Activated CD8-positive, alpha-beta memory T cell treated with anti-CD3 and anti-CD28 coated beads, Interleukin-2, amount 10 ng/mL, durations not matched to agents 7 days and 5 days (primary cell): ENCODE measurements at regions not wholly inside any gene's neighbourhood (a gene's known extent, or its start where the extent isn't known, plus 50 kb on each side); places are given as distances from the start of the nearest gene placed in this dataset.

Source experiments
- ATAC-seq: fragments of 150-1000 bp; cut with Tn5 transposase; one replicate; pipeline ENCODE4 v1.10.0; 2021; ENCODE audit warnings: moderate library complexity
- CTCF ChIA-PET: fragments of 350-600 bp; sonication (Branson Sonifier 250); formaldehyde crosslinking; loops from one replicate; lab custom pipeline; 2021; ENCODE audit warnings: antibody characterized with exemption; lab: Charles Lee
- DNase-seq: peaks from one replicate; pipeline ENCODE4 v3.0.0-alpha.2; 2020
- H3K27ac Mint-ChIP-seq: one replicate; pipeline ENCODE4 v1.8.0; 2021; ENCODE audit warnings: mild to moderate bottlenecking, mixed read lengths
- H3K27me3 Mint-ChIP-seq: one replicate; pipeline ENCODE4 v1.8.0; 2021; ENCODE audit warnings: mixed read lengths
- H3K36me3 Mint-ChIP-seq: one replicate; pipeline ENCODE4 v1.8.0; 2021; ENCODE audit warnings: mild to moderate bottlenecking, mixed read lengths
- H3K4me1 Mint-ChIP-seq: one replicate; pipeline ENCODE4 v1.8.0; 2021; ENCODE audit warnings: mixed read lengths
- H3K4me3 Mint-ChIP-seq: one replicate; pipeline ENCODE4 v1.8.0; 2021; ENCODE audit warnings: mild to moderate bottlenecking, moderate library complexity, mixed read lengths
- H3K9me3 Mint-ChIP-seq: one replicate; pipeline ENCODE4 v1.8.0; 2022; ENCODE audit warnings: low read depth, mixed read lengths

- peaks cover 11% of the 10 kb centered on the region for H3K4me1 Mint-ChIP-seq
- H3K27ac Mint-ChIP-seq: no peak overlapping the region
- peaks cover 48% of the 10 kb centered on the region for H3K27me3 Mint-ChIP-seq
- CTCF ChIA-PET: interaction anchor here (1.0 kb wide), 1 partner anchor 14 kb away, joined by 3 read pairs; no protein-coding TSS in a partner anchor
- ATAC-seq (no peak), DNase-seq (no peak)
- H3K9me3 Mint-ChIP-seq: no peaks in the 10 kb centered on the region
- H3K4me3 Mint-ChIP-seq: no peak overlapping the region
- H3K36me3 Mint-ChIP-seq: no peaks in the 10 kb centered on the region
These were observed 74.7 kb upstream of the IFNE start for GRCh38 chr9:21556581-21557427.

GRCh38 chr9:21557428-21557768, 75.3 kb upstream of the IFNE start:
- Mint-ChIP-seq H3K27ac (no peak overlapping the region), H3K36me3 (no peaks in the 10 kb centered on the region), H3K4me1 (peaks cover 9% of the 10 kb centered on the region), H3K9me3 (no peaks in the 10 kb centered on the region), H3K4me3 (no peak overlapping the region), H3K27me3 (peaks cover 47% of the 10 kb centered on the region)
- DNase-seq (no peak), ATAC-seq (no peak)
- CTCF ChIA-PET: interaction anchor here (1.0 kb wide), 1 partner anchor 13 kb away, joined by 3 read pairs; no protein-coding TSS in a partner anchor

- ATAC-seq: no peak
- H3K36me3 Mint-ChIP-seq: no peaks in the 10 kb centered on the region
- H3K9me3 Mint-ChIP-seq: no peaks in the 10 kb centered on the region
- no peak for DNase-seq
- H3K27ac Mint-ChIP-seq: no peak overlapping the region
- CTCF ChIA-PET: interaction anchor here (1.4 to 1.6 kb wide), 2 partner anchors 8 to 32 kb away, joined by 4 to 6 read pairs; no protein-coding TSS in a partner anchor
- peaks cover 9% of the 10 kb centered on the region for H3K4me1 Mint-ChIP-seq
- peaks cover 51% of the 10 kb centered on the region for H3K27me3 Mint-ChIP-seq
- H3K4me3 Mint-ChIP-seq: no peak overlapping the region
These were observed 76.0 kb upstream of the IFNE start for GRCh38 chr9:21558079-21558478.

- Mint-ChIP-seq H3K27me3 (peaks cover 56% of the 10 kb centered on the region), H3K4me1 (peaks cover 9% of the 10 kb centered on the region), H3K27ac (no peak overlapping the region)
These were observed 76.7 kb upstream of the IFNE start for GRCh38 chr9:21558615-21559401.

GRCh38 chr9:21559402-21560280, 77.5 kb upstream of the IFNE start:
- peak; percentile 91 for ATAC-seq
- CTCF ChIA-PET: interaction anchor here (0.6 to 1.9 kb wide), 15 partner anchors 9 to 406 kb away, joined by 3 to 8 read pairs (median 4); no protein-coding TSS in a partner anchor
- H3K27ac Mint-ChIP-seq: no peak overlapping the region
- peaks cover 9% of the 10 kb centered on the region for H3K4me1 Mint-ChIP-seq
- H3K9me3 Mint-ChIP-seq: no peaks in the 10 kb centered on the region
- H3K4me3 Mint-ChIP-seq: peak overlapping the region; percentile 81
- peak; percentile 60 for DNase-seq
- peaks cover 61% of the 10 kb centered on the region for H3K27me3 Mint-ChIP-seq
- H3K36me3 Mint-ChIP-seq: no peaks in the 10 kb centered on the region

More at GRCh38 chr9:21558615-21559401, 76.7 kb upstream of the IFNE start:
- no peaks in the 10 kb centered on the region for H3K36me3 Mint-ChIP-seq
- DNase-seq (no peak), ATAC-seq (peak; percentile 37)
- H3K9me3 Mint-ChIP-seq: no peaks in the 10 kb centered on the region
- CTCF ChIA-PET: interaction anchor here (0.6 to 1.9 kb wide), 15 partner anchors 8 to 405 kb away, joined by 3 to 8 read pairs (median 4); no protein-coding TSS in a partner anchor
- H3K4me3 Mint-ChIP-seq: peak overlapping the region; percentile 81

- H3K27ac Mint-ChIP-seq: no peak overlapping the region
- H3K36me3 Mint-ChIP-seq: no peaks in the 10 kb centered on the region
- no peaks in the 10 kb centered on the region for H3K9me3 Mint-ChIP-seq
- ATAC-seq (no peak), DNase-seq (no peak)
- CTCF ChIA-PET: interaction anchor here (1.1 to 1.9 kb wide), 4 partner anchors 10 to 225 kb away, joined by 3 to 7 read pairs (median 4); no protein-coding TSS in a partner anchor
- peaks cover 58% of the 10 kb centered on the region for H3K27me3 Mint-ChIP-seq
- H3K4me3 Mint-ChIP-seq: peak overlapping the region; percentile 81
- H3K4me1 Mint-ChIP-seq: peaks cover 9% of the 10 kb centered on the region
These were observed 78.2 kb upstream of the IFNE start for GRCh38 chr9:21560281-21560745.

- Mint-ChIP-seq H3K4me1 (peaks cover 9% of the 10 kb centered on the region), H3K36me3 (no peaks in the 10 kb centered on the region), H3K27me3 (peaks cover 60% of the 10 kb centered on the region), H3K27ac (no peak overlapping the region), H3K9me3 (no peaks in the 10 kb centered on the region), H3K4me3 (no peak overlapping the region)
- DNase-seq (no peak), ATAC-seq (no peak)
- CTCF ChIA-PET: interaction anchor here (1.2 kb wide), 1 partner anchor 10 kb away, joined by 3 read pairs; no protein-coding TSS in a partner anchor
These were observed 79.4 kb upstream of the IFNE start for GRCh38 chr9:21561502-21561901.

- ATAC-seq (no peak), DNase-seq (no peak)
- Mint-ChIP-seq H3K36me3 (no peaks in the 10 kb centered on the region), H3K27ac (no peak overlapping the region), H3K4me3 (no peak overlapping the region), H3K27me3 (peaks cover 51% of the 10 kb centered on the region), H3K4me1 (peaks cover 2% of the 10 kb centered on the region), H3K9me3 (no peaks in the 10 kb centered on the region)
- CTCF ChIA-PET: no interaction called here
These were observed 82.1 kb upstream of the IFNE start for GRCh38 chr9:21564175-21564574.

- ATAC-seq: no peak
- no peaks in the 10 kb centered on the region for H3K36me3 Mint-ChIP-seq
- H3K4me1 Mint-ChIP-seq: peaks cover 2% of the 10 kb centered on the region
- CTCF ChIA-PET: no interaction called here
- peaks cover 50% of the 10 kb centered on the region for H3K27me3 Mint-ChIP-seq
- no peaks in the 10 kb centered on the region for H3K9me3 Mint-ChIP-seq
- no peak for DNase-seq
- H3K4me3 Mint-ChIP-seq: no peak overlapping the region
- H3K27ac Mint-ChIP-seq: no peak overlapping the region
These were observed 83.0 kb upstream of the IFNE start for GRCh38 chr9:21565155-21565554.

GRCh38 chr9:21567926-21568325, 85.8 kb upstream of the IFNE start:
- CTCF ChIA-PET: interaction anchor here (1.5 kb wide), 1 partner anchor 9 kb away, joined by 6 read pairs; no protein-coding TSS in a partner anchor
- no peaks in the 10 kb centered on the region for H3K4me1 Mint-ChIP-seq
- peaks cover 45% of the 10 kb centered on the region for H3K27me3 Mint-ChIP-seq
- no peaks in the 10 kb centered on the region for H3K36me3 Mint-ChIP-seq
- ATAC-seq (no peak), DNase-seq (no peak)
- H3K9me3 Mint-ChIP-seq: no peaks in the 10 kb centered on the region
- no peak overlapping the region for H3K4me3 Mint-ChIP-seq
- H3K27ac Mint-ChIP-seq: no peak overlapping the region

- H3K9me3 Mint-ChIP-seq: no peaks in the 10 kb centered on the region
- no peaks in the 10 kb centered on the region for H3K36me3 Mint-ChIP-seq
- H3K27me3 Mint-ChIP-seq: peaks cover 43% of the 10 kb centered on the region
- CTCF ChIA-PET: interaction anchor here (0.8 to 1.5 kb wide), 4 partner anchors 8 to 220 kb away, joined by 3 to 6 read pairs (median 3); no protein-coding TSS in a partner anchor
- no peaks in the 10 kb centered on the region for H3K4me1 Mint-ChIP-seq
- DNase-seq (no peak), ATAC-seq (no peak)
- H3K27ac Mint-ChIP-seq: no peak overlapping the region
- H3K4me3 Mint-ChIP-seq: no peak overlapping the region
These were observed 86.4 kb upstream of the IFNE start for GRCh38 chr9:21568484-21568883.

- H3K4me1 Mint-ChIP-seq: no peaks in the 10 kb centered on the region
- no peak for ATAC-seq
- H3K4me3 Mint-ChIP-seq: no peak overlapping the region
- H3K27ac Mint-ChIP-seq: no peak overlapping the region
- no peaks in the 10 kb centered on the region for H3K36me3 Mint-ChIP-seq
- CTCF ChIA-PET: interaction anchor here (1.0 kb wide), 1 partner anchor 219 kb away, joined by 3 read pairs; no protein-coding TSS in a partner anchor
- H3K9me3 Mint-ChIP-seq: no peaks in the 10 kb centered on the region
- peaks cover 40% of the 10 kb centered on the region for H3K27me3 Mint-ChIP-seq
- no peak for DNase-seq
These were observed 87.6 kb upstream of the IFNE start for GRCh38 chr9:21569721-21570120.
